Spleen (tissue), 11 donors: ENCODE measurements at regions not wholly inside any gene's neighbourhood (a gene's known extent, or its start where the extent isn't known, plus 50 kb on each side); places are given as distances from the start of the nearest gene placed in this dataset.
A peak's percentile ranks its signal among the peaks of the same experiment; 100 is the strongest.

ENCODE experiments used
- DNase-seq: peaks from one replicate; pipeline ENCODE4 v3.0.0-alpha.2; 2020
- H3K27ac ChIP-seq, 8 donors: fragments of 200-600 bp; sonication (generic) in 7 of 8; 1 replicate in 4 of 8; 2 replicates in 4 of 8; pipeline versions ENCODE4 v1.5.0 to v1.8.0; 2016 to 2021; ENCODE audit warnings: inconsistent platforms in 4 of 8, mild to moderate bottlenecking in 4 of 8, moderate library complexity in 1 of 8
- H3K27me3 ChIP-seq, 7 donors: fragments of 200-600 bp; sonication (generic) in 6 of 7; replicated peaks in 1 of 7; 1 replicate in 4 of 7; 2 replicates in 3 of 7; pipeline versions ENCODE4 v1.5.0 to v1.8.0; 2016 to 2021; ENCODE audit warnings: inconsistent platforms in 3 of 7, mild to moderate bottlenecking in 1 of 7
- H3K36me3 ChIP-seq, 6 donors: fragments of 200-600 bp; sonication (generic) in 5 of 6; 1 replicate in 4 of 6; 2 replicates in 2 of 6; pipeline versions ENCODE4 v1.5.0 to v1.8.0; 2016 to 2021; ENCODE audit warnings: inconsistent platforms in 2 of 6
- H3K4me1 ChIP-seq, 6 donors: fragments of 200-600 bp; sonication (generic) in 5 of 6; 1 replicate in 3 of 6; 2 replicates in 3 of 6; pipeline versions ENCODE4 v1.5.0 to v1.8.0; 2016 to 2021; ENCODE audit warnings: inconsistent platforms in 3 of 6
- H3K4me3 ChIP-seq, 8 donors: fragments of 200-600 bp; sonication (generic) in 7 of 8; 1 replicate in 4 of 8; 2 replicates in 4 of 8; pipeline versions ENCODE4 v1.5.0 to v1.8.0; 2016 to 2021; ENCODE audit warnings: inconsistent platforms in 4 of 8, mild to moderate bottlenecking in 4 of 8, moderate library complexity in 2 of 8
- H3K9me3 ChIP-seq, 8 donors: fragments of 200-600 bp; sonication (generic) in 7 of 8; 1 replicate in 4 of 8; 2 replicates in 4 of 8; pipeline versions ENCODE4 v1.5.0 to v1.8.0; 2016 to 2021; ENCODE audit warnings: inconsistent platforms in 4 of 8
- CTCF ChIP-seq, 11 experiments: fragments of 200-600 bp in 7 of 11; fragments of 450-650 bp in 4 of 11; sonication (generic) in 4 of 11; IDR thresholded peaks in 8 of 11; conservative IDR thresholded peaks in 3 of 11; 1 replicate in 7 of 11; 2 replicates in 4 of 11; pipeline versions ENCODE4 v1.4.0 to v1.8.0; 2016 to 2021; ENCODE audit warnings: antibody characterized with exemption in 11 of 11, inconsistent platforms in 4 of 11, mild to moderate bottlenecking in 1 of 11
- POLR2A ChIP-seq, 3 donors: fragments of 450-650 bp; IDR thresholded peaks; one replicate each; pipeline ENCODE4 v1.5.1; 2017; ENCODE audit warnings: antibody characterized with exemption in 3 of 3, mild to moderate bottlenecking in 1 of 3
- POLR2AphosphoS5 ChIP-seq, 3 donors: sonication (generic); formaldehyde crosslinking; IDR thresholded peaks; one replicate each; pipeline ENCODE4 v1.5.1; 2017; ENCODE audit warnings: antibody characterized with exemption in 3 of 3
- WGBS, 5 donors: extraction: QIAGEN DNeasy Blood & Tissue Kit in 3 of 5; methylation state at CpG; one replicate each; pipeline versions ENCODE4 v1.1.5 to v1.1.7; 2013 to 2018; 5-methylcytosine and 5-hydroxymethylcytosine counted together
- intact Hi-C: fragments of 100-400 bp; cut with DNase I; formaldehyde crosslinking; loops from one replicate; pipeline ENCODE4 v1.15.0; 2023; ENCODE audit warnings: low total_unique reads
- donor health status: healthy with polysubstance abuse.
- donor health status: DM: no; HTN: no; CAD: no; lungs with moderate emphysema.
- donor health status: DM: no; HTN: no; CAD: no.
- donor health status: Bipolar disorder and iron deficiency.
- donor health status: healthy.
- donor health status: DM: no; HTN: no; CAD: no.
- donor health status: DM: yes; HTN: yes; CAD: no.

DNA sequence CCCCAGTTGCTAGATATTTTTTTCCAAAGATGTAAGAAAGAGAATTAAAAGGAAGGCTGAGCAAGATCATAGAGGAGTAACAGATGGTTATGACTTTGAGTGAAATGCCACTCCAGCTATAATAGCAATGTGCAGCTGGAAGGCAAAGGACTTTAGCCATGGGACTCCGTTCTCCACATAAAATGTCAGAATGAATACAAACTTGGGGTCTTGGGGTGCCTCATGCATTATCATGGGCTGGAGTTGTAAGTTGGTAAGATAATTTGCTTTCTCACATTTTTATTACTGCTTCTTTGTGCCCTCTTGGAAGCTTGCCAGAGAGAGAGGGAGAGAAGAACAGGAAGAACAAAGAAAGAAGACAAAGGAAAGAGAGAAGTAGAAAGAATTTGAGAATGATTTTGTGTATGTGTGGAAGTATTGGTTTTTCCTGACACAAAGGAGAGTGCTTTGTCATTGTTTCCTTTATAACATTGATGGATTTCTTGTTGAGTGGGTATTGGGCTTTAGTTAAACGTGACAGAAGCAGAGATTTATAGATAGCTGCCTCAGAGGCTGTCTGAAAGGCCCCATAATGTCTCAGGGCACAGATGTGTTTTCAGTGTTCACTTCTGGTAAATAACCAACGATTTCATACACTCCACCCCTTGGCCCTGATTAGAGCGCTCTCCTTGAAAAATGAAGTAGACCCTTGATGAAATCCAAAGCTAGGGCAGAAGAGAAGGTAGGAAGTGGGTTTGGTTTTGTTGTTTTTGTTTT, 715.3 kb downstream of the NR2F2 start:
- 56 to 61% (median 57%) methylated on average over 4 of the region's 4 CpGs for WGBS, 5 donors
- no peak for DNase-seq
- Histone ChIP-seq H3K36me3 (no peaks in the 10 kb centered on the region), H3K9me3 (peaks cover 0 to 3% (median under 1%) of the 10 kb centered on the region in 8 donors), H3K4me1 (no peaks in the 10 kb centered on the region), H3K4me3 (no peak overlapping the region), H3K27me3 (no peaks in the 10 kb centered on the region), H3K27ac (no peak overlapping the region)
- TF ChIP-seq POLR2A (IDR thresholded peaks at IDR 0.05) (no peak), CTCF (IDR thresholded peaks at IDR 0.05 in 8 of 11, conservative IDR thresholded peaks at IDR 0.05 in 3 of 11) (no peak), POLR2AphosphoS5 (IDR thresholded peaks at IDR 0.05) (no peak)
- intact Hi-C loops, result no loop called here

GRCh38 chr15:97052513-97052912, 722.0 kb downstream of the NR2F2 start:
- Histone ChIP-seq H3K27me3 (no peaks in the 10 kb centered on the region), H3K4me3 (no peak overlapping the region), H3K27ac (peak overlapping the region in 2 of 8 donors; percentile 10 to 11), H3K4me1 (no peaks in the 10 kb centered on the region), H3K36me3 (no peaks in the 10 kb centered on the region), H3K9me3 (peaks cover 0 to 7% (median 0%) of the 10 kb centered on the region in 8 donors)
- no peak for DNase-seq
- intact Hi-C loops, result no loop called here
- TF ChIP-seq POLR2AphosphoS5 (IDR thresholded peaks at IDR 0.05) (no peak), POLR2A (IDR thresholded peaks at IDR 0.05) (no peak), CTCF (IDR thresholded peaks at IDR 0.05 in 8 of 11, conservative IDR thresholded peaks at IDR 0.05 in 3 of 11) (no peak)
- WGBS, 5 donors, result 60 to 76% (median 66%) methylated on average over 3 of the region's 3 CpGs

- Histone ChIP-seq H3K4me1 (no peaks in the 10 kb centered on the region), H3K27ac (no peak overlapping the region), H3K27me3 (no peaks in the 10 kb centered on the region), H3K9me3 (peaks cover 0 to 7% (median 0%) of the 10 kb centered on the region in 8 donors), H3K4me3 (no peak overlapping the region), H3K36me3 (no peaks in the 10 kb centered on the region)
- DNase-seq, result no peak
- TF ChIP-seq CTCF (IDR thresholded peaks at IDR 0.05 in 8 of 11, conservative IDR thresholded peaks at IDR 0.05 in 3 of 11), result no peak
- TF ChIP-seq POLR2A (IDR thresholded peaks at IDR 0.05), result no peak
- no peak for TF ChIP-seq POLR2AphosphoS5 (IDR thresholded peaks at IDR 0.05)
- 37 to 56% (median 43%) methylated on average over 2 of the region's 2 CpGs for WGBS, 5 donors
- intact Hi-C loops, result no loop called here
Observed at GRCh38 chr15:97053635-97054034, 723.1 kb downstream of the NR2F2 start.

DNA sequence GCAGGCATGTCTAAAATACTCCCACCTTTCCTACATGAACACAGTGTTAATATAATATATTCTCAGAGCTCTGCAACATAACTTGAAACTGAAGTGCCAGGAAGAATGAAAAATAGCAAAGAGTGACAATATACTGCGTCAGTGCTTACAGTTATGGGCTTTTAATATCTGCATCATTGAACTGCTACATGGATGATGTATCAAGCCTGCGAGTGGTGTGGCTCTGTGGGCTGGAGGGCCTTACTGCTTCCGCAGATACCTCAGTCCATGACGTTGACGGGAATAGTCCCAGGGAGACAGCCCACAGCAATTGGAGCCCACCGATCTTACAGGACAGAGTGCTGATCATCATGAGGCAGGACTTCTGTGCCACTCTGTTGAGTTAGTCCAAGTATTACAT, 727.0 kb downstream of the NR2F2 start:
- H3K4me1 ChIP-seq, result no peaks in the 10 kb centered on the region
- H3K36me3 ChIP-seq, result no peaks in the 10 kb centered on the region
- DNase-seq, result no peak
- no peaks in the 10 kb centered on the region for H3K27me3 ChIP-seq
- no peaks in the 10 kb centered on the region for H3K9me3 ChIP-seq
- 90 to 95% (median 91%) methylated on average over 6 of the region's 6 CpGs for WGBS, 5 donors
- no peak for TF ChIP-seq POLR2A (IDR thresholded peaks at IDR 0.05)
- no peak for TF ChIP-seq POLR2AphosphoS5 (IDR thresholded peaks at IDR 0.05)
- TF ChIP-seq CTCF (IDR thresholded peaks at IDR 0.05 in 8 of 11, conservative IDR thresholded peaks at IDR 0.05 in 3 of 11), result no peak
- H3K4me3 ChIP-seq, result no peak overlapping the region
- intact Hi-C loops, result no loop called here
- no peak overlapping the region for H3K27ac ChIP-seq
